Activated T-cell treated with anti-CD3 and anti-CD28 coated beads, Interleukin-2, amount 50 U/mL, for 4 hours (primary cell): ENCODE measurements at regions not wholly inside any gene's neighbourhood (a gene's known extent, or its start where the extent isn't known, plus 50 kb on each side); places are given as distances from the start of the nearest gene placed in this dataset.

Experiments
- ATAC-seq, 2 donors: fragments of 200-7000 bp; cut with Tn5 transposase; one replicate each; pipeline ENCODE4 v1.10.0; 2021
- DNase-seq: peaks from one replicate; pipeline ENCODE4 v3.0.0-alpha.2; 2020
- H3K27me3 Mint-ChIP-seq: one replicate; pipeline ENCODE4 v1.8.0; 2021; ENCODE audit warnings: low read depth, mixed read lengths
- H3K36me3 Mint-ChIP-seq: one replicate; pipeline ENCODE4 v1.8.0; 2022; ENCODE audit warnings: mixed read lengths; ENCODE audit not compliant: insufficient read depth
- H3K4me1 Mint-ChIP-seq: one replicate; pipeline ENCODE4 v1.8.0; 2021; ENCODE audit warnings: low read depth, mixed read lengths
- H3K4me3 Mint-ChIP-seq: one replicate; pipeline ENCODE4 v1.8.0; 2021; ENCODE audit warnings: mild to moderate bottlenecking, moderate library complexity, mixed read lengths
- H3K9me3 Mint-ChIP-seq: one replicate; pipeline ENCODE4 v1.8.0; 2021; ENCODE audit warnings: mixed read lengths

- Mint-ChIP-seq H3K9me3 (no peaks in the 10 kb centered on the region), H3K4me3 (no peak overlapping the region), H3K4me1 (no peaks in the 10 kb centered on the region), H3K36me3 (peaks cover 58% of the 10 kb centered on the region), H3K27me3 (no peaks in the 10 kb centered on the region)
- ATAC-seq (no peak), DNase-seq (no peak)
Measured at GRCh38 chr14:71734885-71735284, 197.3 kb upstream of the RGS6 start.

GRCh38 chr14:71737760-71738159, 194.5 kb upstream of the RGS6 start:
- H3K4me3 Mint-ChIP-seq, result no peak overlapping the region
- H3K27me3 Mint-ChIP-seq, result no peaks in the 10 kb centered on the region
- H3K9me3 Mint-ChIP-seq, result no peaks in the 10 kb centered on the region
- DNase-seq (no peak), ATAC-seq (no peak)
- no peaks in the 10 kb centered on the region for H3K4me1 Mint-ChIP-seq
- H3K36me3 Mint-ChIP-seq, result peaks cover 35% of the 10 kb centered on the region

- Mint-ChIP-seq H3K27me3 (no peaks in the 10 kb centered on the region), H3K4me1 (no peaks in the 10 kb centered on the region), H3K9me3 (no peaks in the 10 kb centered on the region), H3K4me3 (no peak overlapping the region), H3K36me3 (peaks cover 31% of the 10 kb centered on the region)
- ATAC-seq, result no peak
- DNase-seq, result no peak
Measured at GRCh38 chr14:71739273-71739990, 192.8 kb upstream of the RGS6 start.

GRCh38 chr14:71741241-71741640, 191.0 kb upstream of the RGS6 start:
- ATAC-seq, result no peak
- no peak for DNase-seq
- H3K36me3 Mint-ChIP-seq, result peaks cover 17% of the 10 kb centered on the region
- no peaks in the 10 kb centered on the region for H3K4me1 Mint-ChIP-seq
- no peak overlapping the region for H3K4me3 Mint-ChIP-seq
- H3K27me3 Mint-ChIP-seq, result no peaks in the 10 kb centered on the region
- no peaks in the 10 kb centered on the region for H3K9me3 Mint-ChIP-seq

- H3K36me3 Mint-ChIP-seq, result peaks cover 8% of the 10 kb centered on the region
- no peaks in the 10 kb centered on the region for H3K9me3 Mint-ChIP-seq
- ATAC-seq (no peak), DNase-seq (no peak)
- no peak overlapping the region for H3K4me3 Mint-ChIP-seq
- H3K27me3 Mint-ChIP-seq, result no peaks in the 10 kb centered on the region
- H3K4me1 Mint-ChIP-seq, result no peaks in the 10 kb centered on the region
Measured at GRCh38 chr14:71742485-71742884, 189.7 kb upstream of the RGS6 start.

GRCh38 chr14:71745072-71745471, 187.2 kb upstream of the RGS6 start:
- no peak for ATAC-seq
- Mint-ChIP-seq H3K36me3 (no peaks in the 10 kb centered on the region), H3K27me3 (no peaks in the 10 kb centered on the region), H3K9me3 (peaks cover 13% of the 10 kb centered on the region), H3K4me3 (no peak overlapping the region), H3K4me1 (no peaks in the 10 kb centered on the region)
- no peak for DNase-seq

- no peaks in the 10 kb centered on the region for H3K36me3 Mint-ChIP-seq
- ATAC-seq (no peak), DNase-seq (no peak)
- peaks cover 13% of the 10 kb centered on the region for H3K9me3 Mint-ChIP-seq
- H3K4me3 Mint-ChIP-seq, result no peak overlapping the region
- peaks cover 2% of the 10 kb centered on the region for H3K27me3 Mint-ChIP-seq
- H3K4me1 Mint-ChIP-seq, result no peaks in the 10 kb centered on the region
Measured at GRCh38 chr14:71748196-71748595, 184.0 kb upstream of the RGS6 start.

- Mint-ChIP-seq H3K36me3 (no peaks in the 10 kb centered on the region), H3K4me3 (no peak overlapping the region), H3K9me3 (peaks cover 13% of the 10 kb centered on the region), H3K4me1 (no peaks in the 10 kb centered on the region), H3K27me3 (peaks cover 2% of the 10 kb centered on the region)
- no peak for ATAC-seq
- DNase-seq, result no peak
Measured at GRCh38 chr14:71749613-71750238, 182.5 kb upstream of the RGS6 start.

GRCh38 chr14:71751264-71751663, 181.0 kb upstream of the RGS6 start:
- Mint-ChIP-seq H3K27me3 (peaks cover 2% of the 10 kb centered on the region), H3K9me3 (peaks cover 13% of the 10 kb centered on the region), H3K4me1 (no peaks in the 10 kb centered on the region), H3K4me3 (no peak overlapping the region), H3K36me3 (no peaks in the 10 kb centered on the region)
- ATAC-seq (peak in 1 of 2 donors; percentile 20), DNase-seq (no peak)

- peaks cover 13% of the 10 kb centered on the region for H3K9me3 Mint-ChIP-seq
- peaks cover 2% of the 10 kb centered on the region for H3K27me3 Mint-ChIP-seq
- H3K4me1 Mint-ChIP-seq, result no peaks in the 10 kb centered on the region
- ATAC-seq (no peak), DNase-seq (no peak)
- H3K36me3 Mint-ChIP-seq, result no peaks in the 10 kb centered on the region
- no peak overlapping the region for H3K4me3 Mint-ChIP-seq
Measured at GRCh38 chr14:71752111-71752738, 180.0 kb upstream of the RGS6 start.

- ATAC-seq, result peak; percentile 50 to 67
- Mint-ChIP-seq H3K9me3 (peaks cover 8% of the 10 kb centered on the region), H3K36me3 (no peaks in the 10 kb centered on the region), H3K27me3 (peaks cover 2% of the 10 kb centered on the region), H3K4me1 (no peaks in the 10 kb centered on the region), H3K4me3 (no peak overlapping the region)
- DNase-seq, result peak; percentile 67
Measured at GRCh38 chr14:71753126-71753830, 179.0 kb upstream of the RGS6 start.

- Mint-ChIP-seq H3K27me3 (peaks cover 4% of the 10 kb centered on the region), H3K4me3 (no peak overlapping the region), H3K36me3 (no peaks in the 10 kb centered on the region), H3K9me3 (peaks cover 4% of the 10 kb centered on the region), H3K4me1 (no peaks in the 10 kb centered on the region)
- no peak for DNase-seq
- no peak for ATAC-seq
Measured at GRCh38 chr14:71753976-71754375, 178.3 kb upstream of the RGS6 start.

- ATAC-seq (no peak), DNase-seq (no peak)
- Mint-ChIP-seq H3K4me1 (no peaks in the 10 kb centered on the region), H3K27me3 (peaks cover 4% of the 10 kb centered on the region), H3K9me3 (no peaks in the 10 kb centered on the region), H3K4me3 (no peak overlapping the region), H3K36me3 (no peaks in the 10 kb centered on the region)
Measured at GRCh38 chr14:71754422-71755095, 177.7 kb upstream of the RGS6 start.
